GM21786 (cell line): ENCODE measurements at regions not wholly inside any gene's neighbourhood (a gene's known extent, or its start where the extent isn't known, plus 50 kb on each side); places are given as distances from the start of the nearest gene placed in this dataset.
"Not testable (repeated sequence)": the region's sequence is repeated elsewhere in the genome, so short reads cannot be mapped to it uniquely, and the experiment has no call there.

Experiments
- ATAC-seq: cut with Tn5 transposase; IDR thresholded peaks from one replicate; pipeline ENCODE4 v1.9.1; 2021; ENCODE audit not compliant: unreplicated experiment

DNA sequence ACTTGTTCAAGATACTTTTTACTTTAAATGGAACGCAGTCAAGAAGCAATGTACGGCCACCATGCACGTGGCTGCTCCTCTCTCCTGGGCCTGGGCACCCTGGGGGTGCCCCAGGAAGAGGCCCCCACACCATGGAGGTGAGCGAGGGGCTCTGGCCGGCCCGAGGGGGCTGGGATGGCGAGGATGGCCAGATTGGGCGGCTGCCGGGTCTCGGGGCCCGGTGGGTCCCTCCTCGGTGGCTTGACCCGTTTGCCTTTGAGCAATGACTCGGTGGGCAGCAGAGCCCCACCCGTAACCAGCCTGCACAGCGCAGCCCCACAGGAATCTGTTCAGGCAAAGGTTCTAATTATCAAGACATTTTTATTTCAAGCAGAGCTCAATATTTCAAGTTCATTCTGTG lies 167.4 kb downstream of the BRD1 start:
- ATAC-seq = no peak

DNA sequence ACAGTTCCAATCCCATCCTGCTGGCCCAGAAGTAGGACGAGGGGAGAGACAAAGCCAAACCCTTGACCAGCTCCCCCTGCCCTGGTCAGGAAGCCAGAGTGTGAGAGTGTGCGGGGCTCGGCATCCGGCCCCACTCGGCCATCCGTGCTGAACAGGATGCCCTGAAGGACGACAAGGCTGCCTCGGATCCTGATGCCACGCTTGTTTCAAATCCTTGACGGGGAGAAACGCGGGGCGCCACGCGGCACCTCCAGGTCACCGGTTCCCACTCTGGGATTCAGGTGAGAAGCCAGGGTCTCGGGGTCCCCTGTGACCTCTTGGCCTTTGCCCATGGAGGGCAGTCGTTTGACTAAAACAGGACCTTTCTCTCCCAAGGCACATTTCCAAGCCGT lies 167.8 kb downstream of the BRD1 start:
- no peak for ATAC-seq

DNA sequence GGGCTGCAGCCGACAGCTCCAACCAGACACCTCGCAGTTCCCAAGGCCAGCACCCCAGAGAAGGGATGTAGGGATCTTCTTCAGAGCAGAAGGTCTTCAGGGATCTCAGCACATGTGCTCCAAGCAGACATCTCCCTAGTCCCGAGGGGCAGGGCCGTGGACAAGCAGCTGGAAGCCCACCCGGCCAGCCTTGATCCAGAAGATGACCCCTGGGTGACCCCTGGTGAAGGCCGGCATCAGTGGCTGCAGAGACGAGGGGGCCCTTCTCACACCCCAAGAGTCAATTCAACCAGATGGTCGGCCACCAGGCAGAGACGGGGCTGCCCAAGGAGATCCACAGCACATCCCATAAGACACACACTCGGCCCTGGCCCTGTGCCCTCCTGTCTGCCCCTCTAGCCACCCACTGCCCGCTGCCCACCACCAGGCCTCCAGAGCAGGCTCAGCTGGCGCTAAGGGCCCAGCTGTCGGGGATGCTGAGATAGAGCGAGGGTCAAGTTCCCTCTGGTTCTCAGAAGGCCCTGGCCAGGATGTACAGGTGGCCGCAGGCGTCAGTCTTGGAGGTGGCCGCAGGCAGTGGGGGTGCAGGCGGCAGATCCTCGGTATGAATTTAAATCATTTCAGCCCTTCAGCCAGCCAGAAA lies 168.3 kb downstream of the BRD1 start:
- ATAC-seq = no peak

DNA sequence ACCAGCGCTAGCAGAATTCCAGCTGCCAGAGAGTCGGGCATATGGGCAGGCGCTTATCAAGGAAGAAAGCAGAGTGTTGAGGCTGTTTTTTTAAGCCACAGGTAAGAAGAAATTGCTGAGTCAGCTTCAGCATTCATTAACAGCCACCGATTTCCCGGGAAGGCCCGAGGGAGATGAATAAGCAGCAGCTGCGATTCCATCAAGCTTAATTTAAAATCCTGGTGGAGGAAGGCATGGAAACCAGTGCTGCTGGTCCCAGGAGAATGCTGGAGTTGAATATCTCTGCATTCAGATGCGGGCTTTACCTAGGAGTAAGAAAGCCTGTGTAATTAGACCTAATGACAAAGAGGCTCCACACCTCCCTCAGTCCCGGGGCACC lies 168.8 kb downstream of the BRD1 start:
- no peak for ATAC-seq

DNA sequence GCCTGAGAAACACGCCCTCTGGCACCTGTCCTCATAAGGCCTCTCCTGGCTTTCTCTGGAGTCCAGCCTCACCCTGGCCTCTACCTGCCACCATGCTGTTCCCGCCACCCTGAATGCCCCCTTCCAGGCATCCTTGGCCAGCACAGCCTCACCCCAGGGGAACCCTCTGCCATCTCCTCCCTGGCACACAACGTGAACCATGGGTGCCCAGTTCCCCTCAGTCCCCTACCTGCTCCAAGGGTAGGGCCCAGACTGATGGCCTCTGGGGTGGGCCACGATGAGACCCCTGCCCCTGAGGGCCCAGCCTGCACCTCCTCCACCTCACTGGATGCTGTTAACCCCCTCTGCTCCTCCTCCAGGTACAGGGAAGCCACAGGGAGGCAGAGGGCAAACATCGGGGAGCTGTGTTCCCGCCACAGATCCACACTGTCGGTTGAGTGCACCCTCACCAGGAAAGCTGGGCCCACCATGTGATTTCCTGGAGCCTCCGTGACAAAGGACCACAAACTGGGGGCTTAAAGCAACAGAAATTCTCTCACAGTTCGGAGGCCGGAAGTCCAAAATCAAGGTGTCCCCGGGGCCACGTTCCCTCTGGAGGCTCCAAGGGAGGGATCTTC lies 169.6 kb downstream of the BRD1 start:
- ATAC-seq = no peak

DNA sequence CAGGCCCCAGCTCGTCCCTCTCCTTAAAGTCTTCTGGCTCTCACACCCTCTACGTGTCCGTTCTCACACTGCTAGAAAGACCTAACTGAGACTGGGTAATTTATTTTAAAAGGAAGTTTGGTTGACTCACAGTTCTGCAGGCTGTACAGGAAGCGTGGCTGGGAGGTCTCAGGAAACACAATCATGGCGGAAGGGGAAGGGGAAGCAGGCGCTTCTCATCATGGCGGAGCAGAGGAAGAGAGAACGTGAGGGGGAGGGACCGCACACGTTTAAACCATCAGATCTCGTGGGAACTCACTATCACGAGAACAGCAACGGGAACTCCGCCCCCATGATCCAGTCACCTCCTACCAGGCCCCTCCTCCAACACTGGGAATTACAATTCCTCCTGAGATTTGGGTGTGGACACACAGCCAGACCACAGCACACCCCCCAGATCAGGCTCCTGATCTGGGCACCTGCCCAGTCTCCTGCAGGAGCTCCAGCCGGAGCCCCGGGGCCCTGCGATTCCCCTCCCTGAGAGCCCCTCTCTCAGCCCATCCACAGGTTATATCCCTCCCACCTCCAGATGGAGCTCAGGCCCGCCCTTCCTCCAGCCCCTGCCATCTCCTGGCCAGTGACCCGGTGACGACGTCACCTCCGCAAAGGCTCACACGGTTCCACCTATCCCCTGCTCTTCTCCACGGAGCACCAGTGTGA lies 170.2 kb downstream of the BRD1 start:
- no peak for ATAC-seq

DNA sequence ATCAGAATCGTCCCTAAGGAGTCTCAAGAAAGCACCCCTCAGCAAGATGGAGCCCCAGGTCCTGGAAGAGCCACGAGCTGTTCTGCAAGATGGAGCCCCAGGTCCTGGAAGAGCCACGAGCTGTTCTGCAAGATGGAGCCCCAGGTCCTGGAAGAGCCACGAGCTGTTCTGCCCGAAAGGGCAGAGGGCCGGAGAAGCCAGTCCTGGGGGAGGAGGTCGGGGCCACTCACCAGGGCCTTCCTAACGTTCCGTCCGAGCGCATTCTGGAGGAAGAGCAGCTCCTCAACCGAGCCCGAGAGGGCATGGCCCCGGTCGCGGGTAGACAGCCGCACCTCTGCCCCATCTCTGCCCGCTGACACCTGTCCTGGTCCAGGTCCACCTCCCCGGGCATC lies 170.8 kb downstream of the BRD1 start:
- ATAC-seq = not testable (repeated sequence)

DNA sequence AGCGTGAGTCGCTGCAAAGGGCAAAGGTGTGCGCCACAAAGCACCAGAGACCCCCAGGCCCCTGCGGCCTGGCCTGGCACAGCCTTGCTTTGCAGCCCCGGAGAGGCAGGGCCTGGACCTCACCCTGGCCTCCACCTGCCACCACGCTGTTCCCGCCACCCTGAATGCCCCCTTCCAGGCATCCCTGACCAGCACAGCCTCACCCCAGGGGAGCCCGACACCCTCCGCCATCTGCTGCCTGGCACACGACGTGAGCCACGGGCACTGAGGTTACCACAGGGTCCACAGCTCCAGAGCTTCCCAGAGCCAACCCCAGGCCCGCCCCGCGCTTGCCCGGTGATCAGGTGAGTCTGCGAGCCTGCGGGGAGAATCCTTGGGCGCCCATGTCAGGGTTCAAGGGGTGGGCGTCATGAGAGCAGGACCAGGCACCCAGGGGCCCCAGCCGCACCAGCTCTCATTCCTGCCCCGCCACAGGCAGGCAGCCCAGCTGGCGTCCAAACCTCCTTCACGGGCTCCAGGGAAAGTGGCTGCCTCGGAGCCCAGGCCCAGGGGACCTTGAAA lies 171.3 kb downstream of the BRD1 start:
- ATAC-seq = no peak

DNA sequence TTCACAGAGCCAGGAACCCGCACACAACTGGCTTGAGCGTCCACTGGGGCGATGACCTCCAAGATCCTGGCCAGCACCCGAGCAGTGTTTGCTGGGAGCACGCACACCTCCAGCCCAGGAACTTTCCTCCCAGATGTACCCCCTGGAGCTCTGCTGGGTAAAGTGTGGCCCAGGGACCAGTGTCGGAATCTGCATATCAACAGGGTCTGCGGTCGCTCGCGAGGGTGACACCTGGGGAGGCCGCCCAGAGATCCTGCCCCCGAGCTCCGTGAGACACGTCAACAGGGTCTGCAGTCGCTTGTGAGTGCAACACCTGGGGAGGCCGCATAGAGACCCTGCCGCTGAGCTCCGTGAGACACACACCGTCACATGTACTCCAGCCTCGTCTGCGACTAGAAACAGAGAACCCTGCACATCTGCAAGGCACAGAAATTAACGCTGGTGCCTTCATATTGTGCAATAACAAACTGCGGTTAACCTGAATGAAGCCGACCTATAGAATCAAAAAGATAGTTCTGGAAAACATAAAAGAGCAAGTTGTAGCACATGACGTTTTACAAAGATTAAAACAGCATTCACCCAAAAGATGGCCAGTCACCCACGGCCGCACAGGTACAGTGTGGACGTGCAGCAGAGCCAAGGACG lies 172.4 kb downstream of the BRD1 start:
- no peak for ATAC-seq

DNA sequence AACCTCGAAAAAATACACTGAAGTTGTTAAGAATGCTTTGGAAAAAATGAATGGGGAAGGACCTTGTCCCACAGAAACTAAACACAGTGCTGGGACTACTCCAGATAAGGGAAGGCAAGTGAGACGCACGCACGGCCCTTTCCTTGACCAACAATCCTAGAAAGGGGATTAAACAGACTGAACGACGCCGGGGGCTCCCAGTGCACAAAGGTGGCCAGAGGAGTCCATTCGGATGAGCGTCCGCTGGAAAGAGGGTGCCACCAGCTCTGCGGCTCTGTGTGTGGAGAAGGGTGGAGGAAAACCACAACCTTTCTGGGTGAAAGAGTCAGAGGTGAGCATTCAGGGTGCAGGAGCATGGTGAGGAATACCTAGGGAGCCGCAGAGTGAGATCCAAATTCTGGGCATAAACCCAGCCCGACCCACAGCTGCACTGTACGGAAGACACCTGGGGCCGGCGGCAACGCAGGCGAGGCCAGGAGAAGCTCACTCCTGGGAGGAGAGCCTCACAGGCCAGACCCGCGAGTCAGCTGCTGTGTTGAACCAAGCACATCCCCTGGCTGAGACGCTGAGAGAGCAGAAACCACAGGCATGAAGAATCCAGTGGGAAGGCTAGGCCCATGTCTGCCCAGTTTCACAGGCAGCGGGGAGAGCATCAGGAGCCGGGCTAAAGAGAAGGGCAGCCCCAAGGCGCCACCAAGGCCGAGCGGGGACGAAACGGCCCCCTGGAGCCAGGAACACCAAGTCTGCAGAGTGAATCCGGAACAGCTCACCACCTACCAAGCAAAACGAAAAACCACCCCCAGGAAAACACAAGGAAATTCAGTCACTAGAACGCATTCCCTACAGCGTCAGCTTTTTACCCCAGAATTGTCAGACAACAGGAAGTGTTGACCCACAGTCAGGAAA lies 177.1 kb downstream of the BRD1 start:
- no peak for ATAC-seq

DNA sequence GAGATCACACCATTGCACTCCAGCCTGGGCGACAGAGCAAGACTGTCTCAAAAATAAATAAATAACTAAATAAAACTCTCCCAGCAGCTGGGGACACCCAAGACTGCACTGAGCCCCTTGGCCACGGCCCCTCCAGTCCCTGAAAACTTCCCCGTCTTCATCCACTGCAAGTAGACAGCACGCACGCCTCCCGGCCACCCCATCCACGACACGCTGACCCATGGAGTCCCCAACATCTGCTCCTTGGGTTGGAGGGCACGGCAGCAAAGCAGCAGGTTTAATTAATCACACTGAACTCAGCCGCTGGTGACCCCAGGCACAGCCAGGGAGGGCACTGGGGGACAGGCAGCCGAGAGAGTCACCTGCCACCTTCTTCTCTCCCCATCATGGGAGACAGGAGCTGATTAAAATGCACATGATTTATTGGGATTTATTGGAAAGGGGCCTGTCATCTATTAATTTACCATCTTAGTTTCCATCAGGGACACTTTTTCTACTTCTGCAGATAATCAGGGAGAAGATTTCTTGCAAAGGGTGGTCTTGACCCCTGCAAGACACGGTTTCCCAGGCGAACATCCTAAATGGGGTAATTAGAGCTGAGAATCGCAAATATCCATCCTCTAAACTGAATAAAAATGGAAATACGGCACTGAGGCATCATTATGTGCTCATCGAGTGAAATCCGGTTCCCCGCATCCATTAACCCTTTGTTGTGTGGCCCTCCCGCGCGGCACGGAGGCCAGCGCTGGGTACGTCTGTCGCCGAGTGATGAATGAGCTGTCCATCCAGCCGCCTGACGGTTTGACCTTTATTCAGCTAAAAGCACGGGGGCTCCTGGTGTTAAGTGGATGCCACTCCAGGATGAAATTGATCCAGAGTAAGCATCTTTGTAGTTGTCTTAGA lies 178.3 kb downstream of the BRD1 start:
- no peak for ATAC-seq

DNA sequence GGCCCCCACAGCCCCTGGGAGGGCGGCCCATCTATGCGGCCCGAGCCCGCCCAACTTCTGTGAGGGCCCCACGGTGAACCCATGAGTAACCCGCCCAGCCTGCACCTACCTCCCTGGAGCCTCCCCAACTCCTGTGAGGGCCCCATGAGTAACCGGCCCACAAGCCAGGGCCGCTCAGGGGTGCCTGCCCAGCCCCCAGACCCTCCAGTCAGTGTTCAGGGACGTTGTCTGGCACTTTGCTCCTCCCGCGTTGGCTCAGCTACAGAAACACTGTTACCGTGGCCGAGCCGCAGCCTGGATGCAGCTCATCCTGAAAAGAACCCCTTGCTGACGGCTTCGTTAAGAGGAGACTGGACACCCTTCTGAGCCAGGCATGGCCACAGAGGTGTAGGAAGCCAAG lies 179.6 kb downstream of the BRD1 start:
- no peak for ATAC-seq

DNA sequence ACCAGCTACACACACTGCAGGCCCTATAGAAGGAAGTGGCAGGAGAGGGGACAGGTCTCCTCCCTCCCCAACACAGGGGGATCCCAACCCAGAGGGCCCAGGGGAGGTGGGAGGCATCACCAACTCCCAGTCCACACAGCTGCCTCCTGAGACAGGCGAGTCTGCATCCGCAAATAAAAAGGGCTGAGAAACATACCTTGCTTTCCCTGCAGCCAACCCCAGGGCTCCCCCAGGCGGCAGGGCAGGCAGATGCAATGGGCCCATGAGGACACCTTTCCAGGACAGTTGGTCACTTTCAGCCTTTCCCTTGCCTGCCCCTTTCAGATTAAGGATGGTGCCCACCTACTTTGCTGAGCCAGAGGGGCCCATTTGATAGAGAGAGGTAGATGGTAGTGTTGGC lies 180.0 kb downstream of the BRD1 start:
- no peak for ATAC-seq

DNA sequence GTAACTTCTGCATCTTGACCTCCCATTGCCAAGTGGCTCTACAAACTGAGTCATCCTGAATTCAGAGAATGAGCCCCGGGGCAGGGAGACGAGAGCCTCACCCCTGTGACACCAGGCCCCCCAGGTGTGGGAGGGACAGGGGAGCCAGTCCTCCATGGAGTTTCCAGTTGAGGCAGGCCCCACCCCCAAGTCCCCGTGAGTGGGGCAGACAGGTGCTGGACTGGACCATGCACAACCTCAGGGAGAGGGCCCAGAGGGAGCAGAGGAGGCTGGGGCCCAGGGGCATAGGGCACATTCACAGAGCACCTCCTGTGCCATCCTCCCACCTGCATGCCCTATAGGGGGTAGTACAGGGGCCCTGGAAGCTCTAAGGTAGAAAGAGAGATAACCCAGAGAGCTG lies 180.8 kb downstream of the BRD1 start:
- ATAC-seq = no peak

DNA sequence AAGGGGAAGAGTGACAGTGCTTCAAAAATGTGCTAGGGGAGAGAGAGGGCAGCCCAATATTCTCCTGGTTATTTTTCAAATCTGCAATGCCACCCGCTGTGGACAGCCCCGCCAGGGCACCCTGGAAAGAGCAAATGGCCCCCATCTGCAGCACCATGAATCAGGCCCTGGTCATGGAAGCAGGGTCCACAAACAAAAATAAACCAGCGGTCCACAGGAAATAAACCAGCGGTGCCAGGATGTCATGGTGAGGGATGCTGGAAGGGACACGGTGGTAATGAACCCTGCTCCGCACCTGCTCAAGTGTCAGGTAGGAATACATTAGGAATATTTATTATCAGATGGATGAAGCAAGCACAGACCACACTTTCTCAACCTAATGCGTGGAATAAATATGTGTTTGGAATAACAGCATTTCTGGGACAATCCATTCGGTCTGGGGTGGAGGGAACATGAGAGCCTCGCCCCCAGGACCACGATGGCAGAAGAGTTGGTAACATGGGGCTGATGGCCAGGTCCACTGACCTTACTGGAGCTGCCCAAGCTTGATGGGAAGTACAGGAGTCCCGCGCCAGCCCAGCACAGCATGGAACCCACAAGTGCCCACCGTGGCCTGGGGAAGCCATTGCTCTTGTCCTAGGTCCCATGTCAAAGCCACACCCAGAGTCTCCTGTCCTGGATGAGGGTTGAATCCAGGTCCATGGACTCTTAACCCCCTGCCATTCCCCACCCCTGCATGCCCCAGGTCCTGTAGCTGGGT lies 181.7 kb downstream of the BRD1 start:
- ATAC-seq = no peak

DNA sequence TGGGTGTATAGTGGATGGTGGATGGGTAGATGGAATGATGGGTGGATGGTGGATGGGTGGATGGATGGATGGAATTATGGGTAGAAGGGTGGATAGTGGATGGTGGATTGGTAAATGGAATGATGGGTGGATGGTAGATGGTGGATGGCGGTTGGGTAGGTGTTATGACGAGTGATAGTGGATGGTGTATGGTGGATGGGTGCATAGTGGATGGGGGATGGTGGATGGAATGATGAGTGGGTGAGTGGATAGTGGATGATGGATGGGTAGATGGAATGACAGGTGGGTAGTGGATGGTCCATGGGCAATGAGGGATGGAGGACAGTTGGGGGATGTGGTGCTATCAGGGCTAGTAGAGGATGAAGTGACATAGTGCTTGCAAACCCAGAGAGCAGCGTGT lies 182.4 kb downstream of the BRD1 start:
- ATAC-seq = no peak

DNA sequence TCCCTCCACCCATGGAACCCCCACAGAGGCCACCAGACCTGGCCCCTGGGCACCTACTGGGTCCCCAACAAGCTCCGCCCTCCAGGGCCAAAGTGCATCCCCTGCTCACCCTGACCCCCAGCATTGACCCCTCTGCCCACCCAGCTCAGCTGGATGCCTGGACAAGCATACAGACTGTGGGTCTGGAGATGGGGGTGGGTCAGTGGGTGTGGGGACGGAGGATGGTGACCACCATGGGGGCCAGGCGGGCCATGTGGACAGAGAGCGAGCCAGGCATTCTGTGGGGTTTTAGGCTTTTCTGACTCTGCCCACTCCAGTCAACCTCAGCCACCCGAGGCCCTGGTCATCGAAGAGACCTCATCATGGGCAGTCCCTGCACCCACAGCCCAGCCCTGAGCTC lies 183.7 kb downstream of the BRD1 start:
- no peak for ATAC-seq

DNA sequence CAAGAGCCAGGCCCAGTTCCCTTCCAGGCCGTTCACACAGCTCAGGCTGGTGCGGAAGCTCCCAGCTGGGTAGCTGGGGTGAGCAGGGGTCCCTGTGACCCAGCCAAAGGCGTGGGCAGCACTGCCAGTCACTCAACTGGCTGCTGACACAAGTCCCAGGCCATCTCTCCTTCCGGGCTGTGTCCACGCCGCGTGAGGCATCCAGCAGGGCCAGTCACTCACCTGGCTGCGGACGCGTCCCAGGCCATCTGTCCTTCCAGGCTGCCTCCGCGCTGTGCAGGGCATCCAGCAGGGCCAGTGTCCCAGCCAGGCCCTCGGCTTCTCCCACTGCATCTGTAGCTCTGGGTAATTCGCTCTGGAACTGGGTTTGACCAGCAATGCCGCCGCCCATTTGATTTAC lies 184.2 kb downstream of the BRD1 start:
- ATAC-seq = no peak

DNA sequence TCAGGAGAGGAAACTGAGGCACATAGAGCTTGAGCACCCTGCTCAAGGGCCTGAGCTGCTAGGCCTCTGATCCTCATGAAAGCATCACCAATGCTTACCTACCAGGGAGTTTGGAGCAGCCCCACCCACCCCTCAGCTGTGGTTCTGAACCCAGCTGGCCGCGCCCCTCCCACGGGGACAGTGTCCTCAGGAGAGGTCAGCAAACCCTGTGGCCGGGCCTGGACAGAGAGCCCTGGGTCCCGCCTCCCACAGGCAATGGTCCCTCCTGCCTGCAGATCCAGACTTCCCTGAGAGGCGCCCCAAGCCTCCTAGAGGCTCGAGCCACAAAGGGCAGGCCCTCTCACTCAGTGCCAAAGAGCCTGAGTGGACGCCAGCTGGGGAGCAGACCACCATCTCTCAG lies 184.9 kb downstream of the BRD1 start:
- no peak for ATAC-seq
